BE2C (cell line): ENCODE measurements at regions not wholly inside any gene's neighbourhood (a gene's known extent, or its start where the extent isn't known, plus 50 kb on each side); places are given as distances from the start of the nearest gene placed in this dataset.
A peak's percentile ranks its signal among the peaks of the same experiment; 100 is the strongest.

Experiments
- DNase-seq: peaks from one replicate; pipeline ENCODE4 v3.0.0-alpha.2; 2020
- H3K27me3 ChIP-seq: fragments of 250-450 bp; sonication (Bioruptor Pico); 2 replicates; pipeline ENCODE4 v1.5.1; 2020; ENCODE audit warnings: mild to moderate bottlenecking
- H3K36me3 ChIP-seq: fragments of 250-450 bp; sonication (Bioruptor Pico); 2 replicates; pipeline ENCODE4 v1.5.1; 2020; ENCODE audit warnings: mild to moderate bottlenecking
- H3K4me1 ChIP-seq: fragments of 250-450 bp; sonication (Bioruptor Pico); 2 replicates; pipeline ENCODE4 v1.5.1; 2020
- H3K4me3 ChIP-seq: 2 replicates; pipeline ENCODE4 v1.5.1; 2011; ENCODE audit warnings: low read depth, low read length
- H3K9me3 ChIP-seq: fragments of 250-450 bp; sonication (Bioruptor Pico); 2 replicates; pipeline ENCODE4 v1.5.1; 2020
- TF ChIP-seq, protein P1 (sequence below): IDR thresholded peaks from 2 replicates; pipeline ENCODE4 v1.5.1; 2012; ENCODE audit warnings: mild to moderate bottlenecking, low read depth, low read length

DNA sequence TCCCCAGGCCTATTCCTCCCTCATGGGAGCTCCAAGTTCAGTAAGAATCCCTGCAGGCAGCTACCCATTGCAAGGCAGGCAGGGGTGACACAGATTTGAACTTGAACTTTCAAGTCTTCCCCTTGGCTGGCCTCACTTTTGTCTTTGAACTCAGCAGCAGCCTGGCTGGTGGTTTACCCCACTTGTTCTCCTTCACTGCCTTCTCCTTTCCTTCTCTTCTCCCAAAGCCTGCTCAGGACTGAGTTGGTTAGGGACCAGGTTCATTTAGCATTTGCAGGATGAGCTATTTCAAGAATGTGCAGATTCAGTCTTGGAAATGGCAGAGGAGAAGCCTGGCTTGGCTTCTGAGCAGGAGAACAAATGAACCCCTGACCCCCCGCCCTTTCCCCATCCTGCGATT is 67.7 kb upstream of the TBX3 start:
- Histone ChIP-seq H3K4me1 (peaks cover 26% of the 10 kb centered on the region), H3K27me3 (no peaks in the 10 kb centered on the region), H3K4me3 (no peak overlapping the region), H3K9me3 (no peaks in the 10 kb centered on the region), H3K36me3 (no peaks in the 10 kb centered on the region)
- no peak for DNase-seq
- TF ChIP-seq, protein P1, sequence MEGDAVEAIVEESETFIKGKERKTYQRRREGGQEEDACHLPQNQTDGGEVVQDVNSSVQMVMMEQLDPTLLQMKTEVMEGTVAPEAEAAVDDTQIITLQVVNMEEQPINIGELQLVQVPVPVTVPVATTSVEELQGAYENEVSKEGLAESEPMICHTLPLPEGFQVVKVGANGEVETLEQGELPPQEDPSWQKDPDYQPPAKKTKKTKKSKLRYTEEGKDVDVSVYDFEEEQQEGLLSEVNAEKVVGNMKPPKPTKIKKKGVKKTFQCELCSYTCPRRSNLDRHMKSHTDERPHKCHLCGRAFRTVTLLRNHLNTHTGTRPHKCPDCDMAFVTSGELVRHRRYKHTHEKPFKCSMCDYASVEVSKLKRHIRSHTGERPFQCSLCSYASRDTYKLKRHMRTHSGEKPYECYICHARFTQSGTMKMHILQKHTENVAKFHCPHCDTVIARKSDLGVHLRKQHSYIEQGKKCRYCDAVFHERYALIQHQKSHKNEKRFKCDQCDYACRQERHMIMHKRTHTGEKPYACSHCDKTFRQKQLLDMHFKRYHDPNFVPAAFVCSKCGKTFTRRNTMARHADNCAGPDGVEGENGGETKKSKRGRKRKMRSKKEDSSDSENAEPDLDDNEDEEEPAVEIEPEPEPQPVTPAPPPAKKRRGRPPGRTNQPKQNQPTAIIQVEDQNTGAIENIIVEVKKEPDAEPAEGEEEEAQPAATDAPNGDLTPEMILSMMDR = no peak

DNA sequence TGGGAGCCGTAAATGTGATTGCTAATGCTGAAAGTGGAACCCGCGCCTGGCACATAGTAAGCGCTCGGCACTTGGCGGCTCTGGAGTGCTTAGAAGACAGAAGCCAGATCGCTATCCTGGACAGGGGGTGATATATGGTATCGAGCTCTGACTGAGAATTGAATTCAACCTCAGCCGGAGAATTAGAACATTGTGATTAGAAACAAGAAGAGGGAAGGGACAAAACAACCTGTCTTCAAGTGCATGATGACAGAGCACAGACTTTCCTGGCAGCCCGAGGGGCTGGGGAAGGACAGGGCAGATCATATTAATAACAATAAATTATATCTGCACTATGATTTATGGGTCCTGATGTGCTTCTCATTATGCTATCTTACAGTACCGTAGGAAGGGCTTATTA is 66.9 kb upstream of the TBX3 start:
- Histone ChIP-seq H3K4me3 (no peak overlapping the region; the same call in 1 of the 2 replicates), H3K27me3 (no peaks in the 10 kb centered on the region), H3K4me1 (peaks cover 26% of the 10 kb centered on the region), H3K9me3 (no peaks in the 10 kb centered on the region), H3K36me3 (no peaks in the 10 kb centered on the region)
- peak; percentile 68 for DNase-seq
- TF ChIP-seq, protein P1 = no peak

DNA sequence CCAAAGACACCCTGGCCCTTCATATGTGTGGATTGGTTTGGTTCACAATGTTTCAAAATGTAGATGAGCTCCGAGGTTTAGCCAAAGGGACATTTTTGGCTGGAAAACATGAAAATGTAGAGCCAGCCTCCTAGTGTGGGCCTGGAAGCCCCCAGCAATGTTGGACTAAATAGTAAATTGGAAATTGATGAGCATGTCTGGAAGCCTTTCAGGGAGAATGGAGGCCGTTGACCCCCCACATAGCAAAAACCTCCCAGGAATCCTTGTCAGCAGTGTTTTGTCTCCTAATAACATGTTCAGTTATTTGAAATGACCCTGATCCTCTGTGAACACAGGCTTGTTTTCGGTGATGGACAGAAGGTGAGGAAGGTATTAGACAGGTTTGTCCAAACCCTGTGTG is 65.1 kb upstream of the TBX3 start:
- no peaks in the 10 kb centered on the region for H3K27me3 ChIP-seq
- H3K4me1 ChIP-seq = peaks cover 26% of the 10 kb centered on the region
- H3K4me3 ChIP-seq = no peak overlapping the region
- DNase-seq = no peak
- no peaks in the 10 kb centered on the region for H3K9me3 ChIP-seq
- TF ChIP-seq, protein P1 = no peak
- H3K36me3 ChIP-seq = no peaks in the 10 kb centered on the region

DNA sequence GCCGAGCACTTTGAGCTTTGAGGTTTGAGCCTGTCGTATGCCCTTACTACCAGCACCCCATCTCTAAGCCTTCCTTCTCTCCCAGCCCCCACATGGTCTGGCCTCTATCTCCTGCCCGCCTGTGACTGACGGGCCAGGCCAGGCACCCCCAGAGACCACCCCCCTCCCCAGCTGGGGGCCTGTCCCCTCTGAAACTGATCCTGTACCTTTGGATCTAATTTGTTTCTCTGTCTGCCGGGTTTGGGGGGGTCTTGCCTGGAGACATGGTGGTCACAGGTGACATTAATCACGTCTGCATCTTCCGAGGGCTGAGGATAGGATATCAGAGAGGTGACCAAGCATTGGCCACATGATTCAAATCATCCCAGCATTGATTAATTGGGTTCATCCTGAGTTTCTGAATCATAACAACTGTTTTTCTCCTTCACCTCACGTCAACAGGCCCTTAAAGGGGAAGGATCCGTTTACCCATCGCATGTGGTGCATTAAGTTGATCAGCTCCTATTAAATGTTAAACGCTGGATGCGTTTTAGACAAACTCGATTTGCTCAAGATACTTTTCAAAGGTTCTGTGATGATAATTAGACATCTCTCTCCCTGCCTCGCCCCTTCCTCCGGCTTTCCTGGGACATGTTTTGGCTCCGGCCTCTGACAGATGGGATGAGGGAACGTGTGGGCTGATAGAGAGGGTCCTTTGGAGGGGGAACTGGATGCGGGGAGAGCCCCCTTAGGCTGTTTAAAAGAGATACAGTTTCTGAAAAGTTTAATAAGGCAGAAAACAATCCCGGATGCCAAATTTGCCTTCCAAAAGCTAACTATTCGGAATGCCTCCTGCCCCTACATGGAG is 63.3 kb upstream of the TBX3 start:
- DNase-seq = no peak
- Histone ChIP-seq H3K9me3 (no peaks in the 10 kb centered on the region), H3K36me3 (no peaks in the 10 kb centered on the region), H3K4me3 (no peak overlapping the region), H3K27me3 (no peaks in the 10 kb centered on the region), H3K4me1 (peaks cover 21% of the 10 kb centered on the region)
- TF ChIP-seq, protein P1 = no peak

DNA sequence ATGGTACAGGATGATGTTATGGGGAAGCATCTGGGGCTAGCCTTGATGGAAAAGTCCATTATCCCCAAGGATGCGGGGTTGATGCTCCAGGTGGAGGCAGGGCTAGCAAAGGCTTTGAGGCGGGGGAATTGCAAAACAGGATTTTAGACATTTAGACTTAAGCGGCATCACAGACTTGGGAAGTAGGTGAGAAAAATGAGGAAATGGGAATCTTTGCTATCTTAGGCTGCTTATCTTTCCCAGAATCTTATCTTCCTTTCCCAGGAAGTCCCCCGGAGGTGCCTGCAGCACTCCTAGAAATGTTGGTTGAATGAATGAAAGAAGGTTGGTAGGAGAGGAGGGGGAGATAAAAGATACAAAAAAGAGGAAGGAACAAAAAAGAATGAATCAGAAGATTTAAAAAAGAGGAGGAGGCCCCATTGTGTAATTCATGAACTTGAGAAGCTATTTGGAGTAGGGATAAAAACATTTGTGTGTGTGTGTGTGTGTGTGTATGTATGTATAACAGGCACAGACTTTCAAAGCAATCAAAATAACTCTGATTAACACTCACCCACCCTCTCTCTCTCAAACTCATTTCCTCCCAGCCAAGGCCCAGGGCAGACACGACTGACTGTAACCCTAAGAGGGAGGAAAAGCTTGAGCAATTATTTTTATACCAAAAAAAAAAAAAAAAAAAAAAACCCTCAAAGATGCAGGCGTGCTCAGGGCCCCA is 62.5 kb upstream of the TBX3 start:
- no peaks in the 10 kb centered on the region for H3K9me3 ChIP-seq
- TF ChIP-seq, protein P1 = no peak
- no peaks in the 10 kb centered on the region for H3K36me3 ChIP-seq
- H3K4me1 ChIP-seq = peaks cover 20% of the 10 kb centered on the region
- no peaks in the 10 kb centered on the region for H3K27me3 ChIP-seq
- no peak for DNase-seq
- no peak overlapping the region for H3K4me3 ChIP-seq

DNA sequence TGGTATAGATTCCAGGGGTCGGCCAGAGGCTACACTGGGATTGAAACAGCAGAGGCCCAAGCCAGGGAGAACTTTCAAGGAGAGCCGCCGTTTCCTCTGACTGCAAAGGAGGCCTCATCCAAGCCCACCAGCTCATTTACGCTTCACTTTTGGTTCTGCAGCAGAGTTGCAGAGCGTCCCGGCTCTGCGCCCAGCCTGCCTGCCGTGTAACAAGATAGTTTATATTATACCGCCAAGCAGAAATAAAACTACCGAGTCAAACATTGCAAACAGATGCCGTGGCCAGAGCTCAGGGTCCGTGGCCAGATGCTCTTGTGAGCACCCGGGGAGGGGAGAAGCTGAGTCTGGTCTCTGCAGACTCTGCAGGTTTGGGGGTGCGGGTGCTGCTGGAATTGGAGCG is 60.7 kb upstream of the TBX3 start:
- TF ChIP-seq, protein P1 = no peak
- Histone ChIP-seq H3K4me1 (peaks cover 12% of the 10 kb centered on the region), H3K36me3 (no peaks in the 10 kb centered on the region), H3K4me3 (no peak overlapping the region), H3K9me3 (no peaks in the 10 kb centered on the region), H3K27me3 (no peaks in the 10 kb centered on the region)
- no peak for DNase-seq
